ENCODE measurements at regions not wholly inside any gene's neighbourhood (a gene's known extent, or its start where the extent isn't known, plus 50 kb on each side); places are given as distances from the start of the nearest gene placed in this dataset.

DNA sequence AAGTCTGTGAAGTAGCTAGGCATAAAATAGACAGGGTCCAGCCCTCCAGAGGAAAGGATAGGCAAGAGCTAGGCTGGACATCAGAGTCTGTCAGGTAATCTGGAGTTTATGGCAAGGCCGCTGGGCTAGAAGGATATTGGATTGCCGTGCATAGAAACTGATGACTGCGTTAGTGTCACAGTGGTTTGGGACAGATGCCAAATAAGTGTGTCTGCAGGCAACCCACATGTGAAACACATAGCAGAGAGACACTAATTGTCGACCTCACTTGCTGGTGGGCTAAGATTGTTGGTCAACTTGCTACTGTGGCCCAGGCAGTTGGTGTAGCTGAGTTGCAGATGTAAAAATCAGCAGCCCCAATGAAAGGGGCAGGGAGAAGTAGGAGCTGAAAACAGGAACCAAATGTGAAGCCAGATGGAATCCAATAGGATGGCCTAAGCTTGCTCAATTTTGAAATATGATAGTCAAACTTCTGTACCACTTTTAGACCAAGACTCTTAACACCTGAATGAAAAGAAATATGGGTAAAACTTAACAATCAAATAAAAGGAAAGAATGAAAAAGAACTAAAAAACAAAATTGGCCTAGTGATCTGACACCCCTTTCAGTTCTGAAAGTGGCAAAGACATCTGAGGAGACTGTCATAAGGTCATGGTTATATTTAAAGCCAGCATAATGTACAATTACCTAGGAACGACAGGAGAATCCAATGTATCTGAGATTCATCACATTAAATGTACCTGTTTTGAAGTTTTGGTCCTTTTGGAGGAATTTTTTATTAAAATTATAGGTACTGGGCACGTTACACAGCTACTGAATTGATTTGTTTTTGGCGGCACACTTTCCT lies 243.3 kb upstream of the ACTBL2 start:
- Histone ChIP-seq H3K4me2 (ENCODE audit: low read length) (no peak overlapping the region), H3K4me1 (ENCODE audit: control insufficient read depth, low read length) (no peaks in the 10 kb centered on the region), H3K27me3 (ENCODE audit: control insufficient read depth, low read length) (no peaks in the 10 kb centered on the region), H3K36me3 (ENCODE audit: control insufficient read depth, low read length) (no peaks in the 10 kb centered on the region), H3K4me3 (ENCODE audit: low read length) (no peak overlapping the region), H3K79me2 (ENCODE audit: control insufficient read depth, low read length) (no peaks in the 10 kb centered on the region), H3F3A (ENCODE audit: control insufficient read depth, insufficient read depth) (no peaks in the 10 kb centered on the region), H3K27ac (ENCODE audit: low read depth, low read length) (no peak overlapping the region), H4K20me1 (ENCODE audit: control insufficient read depth, insufficient read depth, low read depth, low read length) (no peaks in the 10 kb centered on the region), H3K9me3 (ENCODE audit: control insufficient read depth, insufficient read depth, low read length) (no peaks in the 10 kb centered on the region), H3K9me2 (replicated peaks; ENCODE audit: control insufficient read depth, low read length) (no peaks in the 10 kb centered on the region)
- TF ChIP-seq EZH2phosphoT487 (IDR thresholded peaks at IDR 0.05; ENCODE audit: borderline replicate concordance, low read length), result no peak
- TF ChIP-seq, protein P1, sequence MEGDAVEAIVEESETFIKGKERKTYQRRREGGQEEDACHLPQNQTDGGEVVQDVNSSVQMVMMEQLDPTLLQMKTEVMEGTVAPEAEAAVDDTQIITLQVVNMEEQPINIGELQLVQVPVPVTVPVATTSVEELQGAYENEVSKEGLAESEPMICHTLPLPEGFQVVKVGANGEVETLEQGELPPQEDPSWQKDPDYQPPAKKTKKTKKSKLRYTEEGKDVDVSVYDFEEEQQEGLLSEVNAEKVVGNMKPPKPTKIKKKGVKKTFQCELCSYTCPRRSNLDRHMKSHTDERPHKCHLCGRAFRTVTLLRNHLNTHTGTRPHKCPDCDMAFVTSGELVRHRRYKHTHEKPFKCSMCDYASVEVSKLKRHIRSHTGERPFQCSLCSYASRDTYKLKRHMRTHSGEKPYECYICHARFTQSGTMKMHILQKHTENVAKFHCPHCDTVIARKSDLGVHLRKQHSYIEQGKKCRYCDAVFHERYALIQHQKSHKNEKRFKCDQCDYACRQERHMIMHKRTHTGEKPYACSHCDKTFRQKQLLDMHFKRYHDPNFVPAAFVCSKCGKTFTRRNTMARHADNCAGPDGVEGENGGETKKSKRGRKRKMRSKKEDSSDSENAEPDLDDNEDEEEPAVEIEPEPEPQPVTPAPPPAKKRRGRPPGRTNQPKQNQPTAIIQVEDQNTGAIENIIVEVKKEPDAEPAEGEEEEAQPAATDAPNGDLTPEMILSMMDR (IDR thresholded peaks at IDR 0.05; ENCODE audit: low read depth, low read length, poor library complexity, severe bottlenecking), result no peak

DNA sequence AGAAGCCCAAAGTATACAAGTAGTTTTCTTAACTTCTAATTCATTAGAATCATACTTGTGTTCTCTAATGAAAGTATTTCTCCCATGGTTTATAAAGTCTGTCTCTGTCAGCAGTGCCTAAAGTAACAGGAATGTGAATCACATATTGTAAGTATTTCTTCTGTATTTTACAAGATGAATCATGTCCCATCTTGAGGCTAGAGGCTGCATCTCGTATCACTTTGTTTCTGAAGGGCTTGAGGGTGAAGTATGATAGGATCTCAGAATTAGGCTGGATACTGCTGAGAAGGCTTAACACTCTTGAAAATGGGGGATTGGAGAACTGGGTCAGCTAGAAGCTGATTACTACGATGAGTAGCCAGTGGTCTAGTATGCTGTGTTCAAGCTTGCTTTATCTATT lies 242.2 kb upstream of the ACTBL2 start:
- no peaks in the 10 kb centered on the region for H3F3A ChIP-seq (ENCODE audit: control insufficient read depth, insufficient read depth)
- H3K27ac ChIP-seq (ENCODE audit: low read depth, low read length), result no peak overlapping the region

DNA sequence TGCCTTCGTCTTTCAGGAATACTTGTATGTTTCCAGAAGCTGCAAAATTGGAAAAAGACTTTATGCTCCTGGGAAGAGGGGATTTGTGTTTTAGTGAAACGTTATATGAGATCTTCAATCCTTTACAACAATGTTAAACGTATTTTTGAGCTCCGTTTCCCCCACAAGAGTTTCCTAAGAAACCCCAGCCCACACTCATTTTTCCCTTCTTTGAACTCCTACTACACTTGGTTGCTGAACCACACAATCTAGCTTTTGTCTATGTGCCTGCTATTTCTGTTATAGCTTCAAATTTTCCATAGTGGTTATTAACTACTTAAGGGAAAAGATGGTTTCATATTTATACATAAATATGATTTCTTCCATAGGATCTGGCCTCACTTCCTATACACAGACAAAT lies 238.6 kb upstream of the ACTBL2 start:
- no peaks in the 10 kb centered on the region for H3K27me3 ChIP-seq (ENCODE audit: control insufficient read depth, low read length)
- H3K9me3 ChIP-seq (ENCODE audit: control insufficient read depth, insufficient read depth, low read length), result no peaks in the 10 kb centered on the region
- H3K9me2 ChIP-seq (replicated peaks; ENCODE audit: control insufficient read depth, low read length), result no peaks in the 10 kb centered on the region
- no peaks in the 10 kb centered on the region for H3F3A ChIP-seq (ENCODE audit: control insufficient read depth, insufficient read depth)
- no peaks in the 10 kb centered on the region for H3K36me3 ChIP-seq (ENCODE audit: control insufficient read depth, low read length)
- no peaks in the 10 kb centered on the region for H3K79me2 ChIP-seq (ENCODE audit: control insufficient read depth, low read length)
- H4K20me1 ChIP-seq (ENCODE audit: control insufficient read depth, insufficient read depth, low read depth, low read length), result no peaks in the 10 kb centered on the region
- no peak overlapping the region for H3K4me3 ChIP-seq (ENCODE audit: low read length)
- H3K4me2 ChIP-seq (ENCODE audit: low read length), result no peak overlapping the region
- H3K27ac ChIP-seq (ENCODE audit: low read depth, low read length), result no peak overlapping the region
- no peaks in the 10 kb centered on the region for H3K4me1 ChIP-seq (ENCODE audit: control insufficient read depth, low read length)
- no peak for TF ChIP-seq EZH2phosphoT487 (IDR thresholded peaks at IDR 0.05; ENCODE audit: borderline replicate concordance, low read length)
- TF ChIP-seq, protein P1 (IDR thresholded peaks at IDR 0.05; ENCODE audit: low read depth, low read length, poor library complexity, severe bottlenecking), result no peak

More for the DNA sequence above, 242.2 kb upstream of the ACTBL2 start:
- Histone ChIP-seq H3K36me3 (ENCODE audit: control insufficient read depth, low read length) (no peaks in the 10 kb centered on the region), H3K9me2 (replicated peaks; ENCODE audit: control insufficient read depth, low read length) (no peaks in the 10 kb centered on the region), H3K27me3 (ENCODE audit: control insufficient read depth, low read length) (no peaks in the 10 kb centered on the region), H4K20me1 (ENCODE audit: control insufficient read depth, insufficient read depth, low read depth, low read length) (no peaks in the 10 kb centered on the region), H3K4me3 (ENCODE audit: low read length) (no peak overlapping the region), H3K4me1 (ENCODE audit: control insufficient read depth, low read length) (no peaks in the 10 kb centered on the region), H3K79me2 (ENCODE audit: control insufficient read depth, low read length) (no peaks in the 10 kb centered on the region), H3K9me3 (ENCODE audit: control insufficient read depth, insufficient read depth, low read length) (no peaks in the 10 kb centered on the region), H3K4me2 (ENCODE audit: low read length) (no peak overlapping the region)
- no peak for TF ChIP-seq EZH2phosphoT487 (IDR thresholded peaks at IDR 0.05; ENCODE audit: borderline replicate concordance, low read length)
- TF ChIP-seq, protein P1 (IDR thresholded peaks at IDR 0.05; ENCODE audit: low read depth, low read length, poor library complexity, severe bottlenecking), result no peak

All from DOHH2 (cell line).